Activated T-helper 2 cell treated with anti-CD3 and anti-CD28 coated beads, Interferon-gamma antibody, Interleukin-2, Interleukin-4, amounts not matched to agents 10 μg/mL and 5 μg/mL and 100 μg/mL, durations not matched to agents 14 hours and 24 hours and 36 hours (primary cell): ENCODE measurements at regions not wholly inside any gene's neighbourhood (a gene's known extent, or its start where the extent isn't known, plus 50 kb on each side); places are given as distances from the start of the nearest gene placed in this dataset.

Experiments
- DNase-seq: peaks from one replicate; pipeline ENCODE4 v3.0.0; 2021; ENCODE audit warnings: low spot score
- H3K27ac Mint-ChIP-seq: one replicate; pipeline ENCODE4 v1.8.0; 2021; ENCODE audit warnings: mixed read lengths
- H3K27me3 Mint-ChIP-seq: one replicate; pipeline ENCODE4 v1.8.0; 2021; ENCODE audit warnings: low read depth, mixed read lengths
- H3K36me3 Mint-ChIP-seq: one replicate; pipeline ENCODE4 v1.8.0; 2021; ENCODE audit warnings: low read depth, mixed read lengths
- H3K4me1 Mint-ChIP-seq: one replicate; pipeline ENCODE4 v1.8.0; 2021; ENCODE audit warnings: low read depth, mixed read lengths
- H3K4me3 Mint-ChIP-seq: one replicate; pipeline ENCODE4 v1.8.0; 2021; ENCODE audit warnings: low read depth, mild to moderate bottlenecking, moderate library complexity, mixed read lengths
- H3K9me3 Mint-ChIP-seq: one replicate; pipeline ENCODE4 v1.8.0; 2021; ENCODE audit warnings: mixed read lengths
- intact Hi-C: fragments of 100-400 bp; cut with micrococcal nuclease; formaldehyde crosslinking; loops from one replicate; pipeline ENCODE4 v1.15.1; 2023

GRCh38 chr9:88052321-88052965, 78.1 kb upstream of the CDK20 start:
- intact Hi-C loops: no loop called here
- Mint-ChIP-seq H3K27me3 (peaks cover 2% of the 10 kb centered on the region), H3K27ac (no peak overlapping the region), H3K4me3 (no peak overlapping the region), H3K4me1 (peaks cover 4% of the 10 kb centered on the region), H3K9me3 (no peaks in the 10 kb centered on the region), H3K36me3 (no peaks in the 10 kb centered on the region)
- no peak for DNase-seq

GRCh38 chr9:88051138-88051537, 76.8 kb upstream of the CDK20 start:
- Mint-ChIP-seq H3K4me1 (peaks cover 4% of the 10 kb centered on the region), H3K27ac (no peak overlapping the region), H3K9me3 (peaks cover 3% of the 10 kb centered on the region), H3K4me3 (no peak overlapping the region), H3K36me3 (no peaks in the 10 kb centered on the region), H3K27me3 (peaks cover 2% of the 10 kb centered on the region)
- DNase-seq: no peak
- intact Hi-C loops: no loop called here

GRCh38 chr9:88049677-88050307, 75.5 kb upstream of the CDK20 start:
- intact Hi-C loops: no loop called here
- peaks cover 4% of the 10 kb centered on the region for H3K4me1 Mint-ChIP-seq
- H3K4me3 Mint-ChIP-seq: no peak overlapping the region
- H3K9me3 Mint-ChIP-seq: peaks cover 13% of the 10 kb centered on the region
- DNase-seq: no peak
- peaks cover 3% of the 10 kb centered on the region for H3K36me3 Mint-ChIP-seq
- H3K27me3 Mint-ChIP-seq: peaks cover 2% of the 10 kb centered on the region
- H3K27ac Mint-ChIP-seq: no peak overlapping the region

GRCh38 chr9:88046542-88046941, 72.2 kb upstream of the CDK20 start:
- intact Hi-C loops: no loop called here
- peaks cover 3% of the 10 kb centered on the region for H3K36me3 Mint-ChIP-seq
- H3K4me3 Mint-ChIP-seq: no peak overlapping the region
- peaks cover 35% of the 10 kb centered on the region for H3K9me3 Mint-ChIP-seq
- peaks cover 4% of the 10 kb centered on the region for H3K4me1 Mint-ChIP-seq
- no peak overlapping the region for H3K27ac Mint-ChIP-seq
- DNase-seq: no peak
- H3K27me3 Mint-ChIP-seq: peaks cover 2% of the 10 kb centered on the region

GRCh38 chr9:88045686-88046085, 71.4 kb upstream of the CDK20 start:
- Mint-ChIP-seq H3K4me3 (no peak overlapping the region), H3K27ac (no peak overlapping the region), H3K4me1 (peaks cover 4% of the 10 kb centered on the region), H3K9me3 (peaks cover 35% of the 10 kb centered on the region), H3K36me3 (peaks cover 3% of the 10 kb centered on the region), H3K27me3 (peaks cover 1% of the 10 kb centered on the region)
- intact Hi-C loops: no loop called here
- no peak for DNase-seq

GRCh38 chr9:88044200-88044599, 69.9 kb upstream of the CDK20 start:
- no peak for DNase-seq
- H3K27me3 Mint-ChIP-seq: no peaks in the 10 kb centered on the region
- H3K36me3 Mint-ChIP-seq: peaks cover 3% of the 10 kb centered on the region
- H3K27ac Mint-ChIP-seq: no peak overlapping the region
- no peak overlapping the region for H3K4me3 Mint-ChIP-seq
- H3K9me3 Mint-ChIP-seq: peaks cover 40% of the 10 kb centered on the region
- peaks cover under 1% of the 10 kb centered on the region for H3K4me1 Mint-ChIP-seq
- intact Hi-C loops: no loop called here

GRCh38 chr9:88043647-88044046, 69.3 kb upstream of the CDK20 start:
- intact Hi-C loops: no loop called here
- Mint-ChIP-seq H3K4me1 (no peaks in the 10 kb centered on the region), H3K27me3 (no peaks in the 10 kb centered on the region), H3K36me3 (peaks cover 3% of the 10 kb centered on the region), H3K4me3 (no peak overlapping the region), H3K27ac (no peak overlapping the region), H3K9me3 (peaks cover 45% of the 10 kb centered on the region)
- DNase-seq: no peak

- peaks cover 3% of the 10 kb centered on the region for H3K36me3 Mint-ChIP-seq
- H3K9me3 Mint-ChIP-seq: peaks cover 55% of the 10 kb centered on the region
- no peak overlapping the region for H3K27ac Mint-ChIP-seq
- no peaks in the 10 kb centered on the region for H3K27me3 Mint-ChIP-seq
- intact Hi-C loops: no loop called here
- no peak for DNase-seq
- no peaks in the 10 kb centered on the region for H3K4me1 Mint-ChIP-seq
- no peak overlapping the region for H3K4me3 Mint-ChIP-seq
Measured at GRCh38 chr9:88041447-88041846, 67.1 kb upstream of the CDK20 start.

GRCh38 chr9:88037285-88037845, 63.0 kb upstream of the CDK20 start:
- H3K27me3 Mint-ChIP-seq: peaks cover 1% of the 10 kb centered on the region
- H3K27ac Mint-ChIP-seq: no peak overlapping the region
- H3K36me3 Mint-ChIP-seq: no peaks in the 10 kb centered on the region
- intact Hi-C loops: no loop called here
- no peak overlapping the region for H3K4me3 Mint-ChIP-seq
- DNase-seq: no peak
- no peaks in the 10 kb centered on the region for H3K4me1 Mint-ChIP-seq
- H3K9me3 Mint-ChIP-seq: peaks cover 31% of the 10 kb centered on the region

GRCh38 chr9:88034964-88035363, 60.6 kb upstream of the CDK20 start:
- Mint-ChIP-seq H3K4me1 (no peaks in the 10 kb centered on the region), H3K27me3 (peaks cover 1% of the 10 kb centered on the region), H3K4me3 (no peak overlapping the region), H3K27ac (no peak overlapping the region), H3K36me3 (no peaks in the 10 kb centered on the region), H3K9me3 (peaks cover 28% of the 10 kb centered on the region)
- DNase-seq: no peak
- intact Hi-C loops: no loop called here

GRCh38 chr9:88033359-88033702, 59.0 kb upstream of the CDK20 start:
- no peak overlapping the region for H3K4me3 Mint-ChIP-seq
- H3K36me3 Mint-ChIP-seq: no peaks in the 10 kb centered on the region
- H3K4me1 Mint-ChIP-seq: no peaks in the 10 kb centered on the region
- no peak for DNase-seq
- H3K27me3 Mint-ChIP-seq: peaks cover 1% of the 10 kb centered on the region
- peaks cover 16% of the 10 kb centered on the region for H3K9me3 Mint-ChIP-seq
- intact Hi-C loops: no loop called here
- H3K27ac Mint-ChIP-seq: no peak overlapping the region

- no peak overlapping the region for H3K27ac Mint-ChIP-seq
- no peaks in the 10 kb centered on the region for H3K9me3 Mint-ChIP-seq
- H3K4me3 Mint-ChIP-seq: no peak overlapping the region
- intact Hi-C loops: no loop called here
- H3K36me3 Mint-ChIP-seq: no peaks in the 10 kb centered on the region
- no peak for DNase-seq
- no peaks in the 10 kb centered on the region for H3K27me3 Mint-ChIP-seq
- no peaks in the 10 kb centered on the region for H3K4me1 Mint-ChIP-seq
Measured at GRCh38 chr9:88028338-88028737, 54.0 kb upstream of the CDK20 start.

GRCh38 chr9:88026118-88026479, 51.8 kb upstream of the CDK20 start:
- intact Hi-C loops: no loop called here
- no peak overlapping the region for H3K27ac Mint-ChIP-seq
- no peaks in the 10 kb centered on the region for H3K4me1 Mint-ChIP-seq
- no peaks in the 10 kb centered on the region for H3K36me3 Mint-ChIP-seq
- no peaks in the 10 kb centered on the region for H3K27me3 Mint-ChIP-seq
- no peak overlapping the region for H3K4me3 Mint-ChIP-seq
- DNase-seq: no peak
- no peaks in the 10 kb centered on the region for H3K9me3 Mint-ChIP-seq
